ENCODE measurements at regions not wholly inside any gene's neighbourhood (a gene's known extent, or its start where the extent isn't known, plus 50 kb on each side); places are given as distances from the start of the nearest gene placed in this dataset.
"Not testable (repeated sequence)": the region's sequence is repeated elsewhere in the genome, so short reads cannot be mapped to it uniquely, and the experiment has no call there.

- H3K4me3 ChIP-seq (ENCODE audit: low read depth in 1 of 2, low read length in 2 of 2); H3K4me1 ChIP-seq (ENCODE audit: insufficient read depth, low read length); H3K9ac ChIP-seq (ENCODE audit: low read length); H3K27ac ChIP-seq (ENCODE audit: low read depth, low read length); H3K9me3 ChIP-seq (ENCODE audit: low read length); H3K27me3 ChIP-seq (ENCODE audit: control insufficient read depth in 1 of 2, insufficient read depth in 2 of 2, low read length in 2 of 2); H3K36me3 ChIP-seq (ENCODE audit: insufficient read depth, low read length): not testable (repeated sequence)
These were observed 59.3 kb upstream of the CLEC6A start for GRCh38 chr12:8396225-8397071.

- H3K4me1 ChIP-seq (ENCODE audit: insufficient read depth, low read length); H3K9ac ChIP-seq (ENCODE audit: low read length); H3K9me3 ChIP-seq (ENCODE audit: low read length); H3K27me3 ChIP-seq (ENCODE audit: control insufficient read depth in 1 of 2, insufficient read depth in 2 of 2, low read length in 2 of 2); H3K4me3 ChIP-seq (ENCODE audit: low read depth in 1 of 2, low read length in 2 of 2); H3K27ac ChIP-seq (ENCODE audit: low read depth, low read length); H3K36me3 ChIP-seq (ENCODE audit: insufficient read depth, low read length): not testable (repeated sequence)
These were observed 58.4 kb upstream of the CLEC6A start for GRCh38 chr12:8397378-8397777.

GRCh38 chr12:8399496-8400034 lies 56.2 kb upstream of the CLEC6A start:
- not testable (repeated sequence) for H3K4me1 ChIP-seq (ENCODE audit: insufficient read depth, low read length); H3K27me3 ChIP-seq (ENCODE audit: control insufficient read depth in 1 of 2, insufficient read depth in 2 of 2, low read length in 2 of 2); H3K36me3 ChIP-seq (ENCODE audit: insufficient read depth, low read length); H3K9me3 ChIP-seq (ENCODE audit: low read length); H3K4me3 ChIP-seq (ENCODE audit: low read depth in 1 of 2, low read length in 2 of 2); H3K27ac ChIP-seq (ENCODE audit: low read depth, low read length); H3K9ac ChIP-seq (ENCODE audit: low read length)

- not testable (repeated sequence) for H3K9me3 ChIP-seq (ENCODE audit: low read length); H3K27ac ChIP-seq (ENCODE audit: low read depth, low read length); H3K27me3 ChIP-seq (ENCODE audit: control insufficient read depth in 1 of 2, insufficient read depth in 2 of 2, low read length in 2 of 2); H3K36me3 ChIP-seq (ENCODE audit: insufficient read depth, low read length); H3K9ac ChIP-seq (ENCODE audit: low read length); H3K4me1 ChIP-seq (ENCODE audit: insufficient read depth, low read length); H3K4me3 ChIP-seq (ENCODE audit: low read depth in 1 of 2, low read length in 2 of 2)
These were observed 51.9 kb upstream of the CLEC6A start for GRCh38 chr12:8403834-8404233.

- H3K27ac ChIP-seq (ENCODE audit: low read depth, low read length); H3K9me3 ChIP-seq (ENCODE audit: low read length); H3K4me3 ChIP-seq (ENCODE audit: low read depth in 1 of 2, low read length in 2 of 2); H3K9ac ChIP-seq (ENCODE audit: low read length); H3K4me1 ChIP-seq (ENCODE audit: insufficient read depth, low read length); H3K36me3 ChIP-seq (ENCODE audit: insufficient read depth, low read length); H3K27me3 ChIP-seq (ENCODE audit: control insufficient read depth in 1 of 2, insufficient read depth in 2 of 2, low read length in 2 of 2): not testable (repeated sequence)
These were observed 51.4 kb upstream of the CLEC6A start for GRCh38 chr12:8404341-8404740.

Measured in muscle layer of colon (tissue), 2 donors.